ENCODE measurements at regions not wholly inside any gene's neighbourhood (a gene's known extent, or its start where the extent isn't known, plus 50 kb on each side); places are given as distances from the start of the nearest gene placed in this dataset.

- H3K36me3 ChIP-seq (ENCODE audit: control insufficient read depth, insufficient read depth, low read length): no peaks in the 10 kb centered on the region
Observed at GRCh38 chr10:76667408-76668370, 969.9 kb downstream of the KCNMA1 start.

GRCh38 chr10:76666891-76667290 lies 970.7 kb downstream of the KCNMA1 start:
- H3K4me1 ChIP-seq (ENCODE audit: control insufficient read depth, insufficient read depth, low read length): no peaks in the 10 kb centered on the region
- H3K36me3 ChIP-seq (ENCODE audit: control insufficient read depth, insufficient read depth, low read length): no peaks in the 10 kb centered on the region
- WGBS (ENCODE audit: insufficient coverage, insufficient read length): no CpG with 5 or more reads among the region's 1 CpG
- no peak overlapping the region for H3K4me3 ChIP-seq (ENCODE audit: low read length)
- H3K9me3 ChIP-seq (ENCODE audit: control insufficient read depth, insufficient read depth, low read length): no peaks in the 10 kb centered on the region
- no peaks in the 10 kb centered on the region for H3K27me3 ChIP-seq (ENCODE audit: control insufficient read depth, insufficient read depth, low read length)
- H3K27ac ChIP-seq (ENCODE audit: low read length): no peak overlapping the region
- no peak for DNase-seq (ENCODE audit: low read depth, low spot score)

More at GRCh38 chr10:76667408-76668370, 969.9 kb downstream of the KCNMA1 start:
- WGBS (ENCODE audit: insufficient coverage, insufficient read length): no CpG with 5 or more reads among the region's 4 CpGs
- Histone ChIP-seq H3K27ac (ENCODE audit: low read length) (no peak overlapping the region), H3K4me1 (ENCODE audit: control insufficient read depth, insufficient read depth, low read length) (no peaks in the 10 kb centered on the region), H3K27me3 (ENCODE audit: control insufficient read depth, insufficient read depth, low read length) (no peaks in the 10 kb centered on the region), H3K4me3 (ENCODE audit: low read length) (no peak overlapping the region), H3K9me3 (ENCODE audit: control insufficient read depth, insufficient read depth, low read length) (no peaks in the 10 kb centered on the region)
- DNase-seq (ENCODE audit: low read depth, low spot score): no peak

- DNase-seq (ENCODE audit: low read depth, low spot score): no peak
- Histone ChIP-seq H3K27me3 (ENCODE audit: control insufficient read depth, insufficient read depth, low read length) (no peaks in the 10 kb centered on the region), H3K9me3 (ENCODE audit: control insufficient read depth, insufficient read depth, low read length) (no peaks in the 10 kb centered on the region), H3K27ac (ENCODE audit: low read length) (no peak overlapping the region), H3K4me1 (ENCODE audit: control insufficient read depth, insufficient read depth, low read length) (no peaks in the 10 kb centered on the region), H3K36me3 (ENCODE audit: control insufficient read depth, insufficient read depth, low read length) (no peaks in the 10 kb centered on the region), H3K4me3 (ENCODE audit: low read length) (no peak overlapping the region)
- WGBS (ENCODE audit: insufficient coverage, insufficient read length): no CpG with 5 or more reads among the region's 4 CpGs
Observed at GRCh38 chr10:76665029-76665428, 972.6 kb downstream of the KCNMA1 start.

- H3K27ac ChIP-seq (ENCODE audit: low read length): no peak overlapping the region
- H3K36me3 ChIP-seq (ENCODE audit: control insufficient read depth, insufficient read depth, low read length): no peaks in the 10 kb centered on the region
- H3K4me3 ChIP-seq (ENCODE audit: low read length): no peak overlapping the region
- H3K9me3 ChIP-seq (ENCODE audit: control insufficient read depth, insufficient read depth, low read length): no peaks in the 10 kb centered on the region
- H3K27me3 ChIP-seq (ENCODE audit: control insufficient read depth, insufficient read depth, low read length): no peaks in the 10 kb centered on the region
- H3K4me1 ChIP-seq (ENCODE audit: control insufficient read depth, insufficient read depth, low read length): no peaks in the 10 kb centered on the region
- no peak for DNase-seq (ENCODE audit: low read depth, low spot score)
Observed at GRCh38 chr10:76657337-76658012, 980.1 kb downstream of the KCNMA1 start.

- no peaks in the 10 kb centered on the region for H3K9me3 ChIP-seq (ENCODE audit: control insufficient read depth, insufficient read depth, low read length)
- DNase-seq (ENCODE audit: low read depth, low spot score): no peak
- peaks cover 3% of the 10 kb centered on the region; the same call in 1 of the 2 replicates for H3K4me1 ChIP-seq (ENCODE audit: control insufficient read depth, insufficient read depth, low read length)
- no peak overlapping the region for H3K4me3 ChIP-seq (ENCODE audit: low read length)
- H3K27ac ChIP-seq (ENCODE audit: low read length): no peak overlapping the region
- H3K27me3 ChIP-seq (ENCODE audit: control insufficient read depth, insufficient read depth, low read length): no peaks in the 10 kb centered on the region
- H3K36me3 ChIP-seq (ENCODE audit: control insufficient read depth, insufficient read depth, low read length): no peaks in the 10 kb centered on the region
- WGBS (ENCODE audit: insufficient coverage, insufficient read length): no CpG with 5 or more reads among the region's 4 CpGs
Observed at GRCh38 chr10:76651154-76651553, 986.5 kb downstream of the KCNMA1 start.

- Histone ChIP-seq H3K4me1 (ENCODE audit: control insufficient read depth, insufficient read depth, low read length) (peaks cover 3% of the 10 kb centered on the region; the same call in 1 of the 2 replicates), H3K4me3 (ENCODE audit: low read length) (no peak overlapping the region), H3K27me3 (ENCODE audit: control insufficient read depth, insufficient read depth, low read length) (no peaks in the 10 kb centered on the region), H3K9me3 (ENCODE audit: control insufficient read depth, insufficient read depth, low read length) (no peaks in the 10 kb centered on the region), H3K27ac (ENCODE audit: low read length) (no peak overlapping the region), H3K36me3 (ENCODE audit: control insufficient read depth, insufficient read depth, low read length) (no peaks in the 10 kb centered on the region)
- no CpG with 5 or more reads among the region's 3 CpGs for WGBS (ENCODE audit: insufficient coverage, insufficient read length)
- DNase-seq (ENCODE audit: low read depth, low spot score): no peak
Observed at GRCh38 chr10:76649723-76650127, 987.9 kb downstream of the KCNMA1 start.

GRCh38 chr10:76649254-76649653 lies 988.4 kb downstream of the KCNMA1 start:
- no peaks in the 10 kb centered on the region for H3K9me3 ChIP-seq (ENCODE audit: control insufficient read depth, insufficient read depth, low read length)
- H3K27me3 ChIP-seq (ENCODE audit: control insufficient read depth, insufficient read depth, low read length): no peaks in the 10 kb centered on the region
- WGBS (ENCODE audit: insufficient coverage, insufficient read length): no CpG with 5 or more reads among the region's 3 CpGs
- DNase-seq (ENCODE audit: low read depth, low spot score): no peak
- H3K4me1 ChIP-seq (ENCODE audit: control insufficient read depth, insufficient read depth, low read length): peaks cover 3% of the 10 kb centered on the region; the same call in 1 of the 2 replicates
- no peak overlapping the region for H3K27ac ChIP-seq (ENCODE audit: low read length)
- H3K36me3 ChIP-seq (ENCODE audit: control insufficient read depth, insufficient read depth, low read length): no peaks in the 10 kb centered on the region
- H3K4me3 ChIP-seq (ENCODE audit: low read length): no peak overlapping the region

GRCh38 chr10:76647301-76647700 lies 990.3 kb downstream of the KCNMA1 start:
- DNase-seq (ENCODE audit: low read depth, low spot score): no peak
- H3K4me3 ChIP-seq (ENCODE audit: low read length): no peak overlapping the region
- H3K27me3 ChIP-seq (ENCODE audit: control insufficient read depth, insufficient read depth, low read length): no peaks in the 10 kb centered on the region
- H3K27ac ChIP-seq (ENCODE audit: low read length): no peak overlapping the region
- no CpG with 5 or more reads among the region's 2 CpGs for WGBS (ENCODE audit: insufficient coverage, insufficient read length)
- no peaks in the 10 kb centered on the region for H3K36me3 ChIP-seq (ENCODE audit: control insufficient read depth, insufficient read depth, low read length)
- H3K4me1 ChIP-seq (ENCODE audit: control insufficient read depth, insufficient read depth, low read length): peaks cover 3% of the 10 kb centered on the region; the same call in 1 of the 2 replicates
- no peaks in the 10 kb centered on the region for H3K9me3 ChIP-seq (ENCODE audit: control insufficient read depth, insufficient read depth, low read length)

GRCh38 chr10:76645341-76645740 lies 992.3 kb downstream of the KCNMA1 start:
- Histone ChIP-seq H3K4me1 (ENCODE audit: control insufficient read depth, insufficient read depth, low read length) (peaks cover 3% of the 10 kb centered on the region; the same call in 1 of the 2 replicates), H3K27ac (ENCODE audit: low read length) (no peak overlapping the region), H3K36me3 (ENCODE audit: control insufficient read depth, insufficient read depth, low read length) (no peaks in the 10 kb centered on the region), H3K4me3 (ENCODE audit: low read length) (no peak overlapping the region), H3K9me3 (ENCODE audit: control insufficient read depth, insufficient read depth, low read length) (no peaks in the 10 kb centered on the region), H3K27me3 (ENCODE audit: control insufficient read depth, insufficient read depth, low read length) (no peaks in the 10 kb centered on the region)
- 100% methylated on average over 1 of the region's 3 CpGs for WGBS (ENCODE audit: insufficient coverage, insufficient read length)
- DNase-seq (ENCODE audit: low read depth, low spot score): no peak

GRCh38 chr10:76644476-76644875 lies 993.1 kb downstream of the KCNMA1 start:
- no CpG with 5 or more reads among the region's 2 CpGs for WGBS (ENCODE audit: insufficient coverage, insufficient read length)
- Histone ChIP-seq H3K36me3 (ENCODE audit: control insufficient read depth, insufficient read depth, low read length) (no peaks in the 10 kb centered on the region), H3K4me1 (ENCODE audit: control insufficient read depth, insufficient read depth, low read length) (peaks cover 3% of the 10 kb centered on the region; the same call in 1 of the 2 replicates), H3K27ac (ENCODE audit: low read length) (no peak overlapping the region), H3K27me3 (ENCODE audit: control insufficient read depth, insufficient read depth, low read length) (no peaks in the 10 kb centered on the region), H3K9me3 (ENCODE audit: control insufficient read depth, insufficient read depth, low read length) (no peaks in the 10 kb centered on the region), H3K4me3 (ENCODE audit: low read length) (no peak overlapping the region)
- DNase-seq (ENCODE audit: low read depth, low spot score): no peak
